GM21786 (cell line): ENCODE measurements at regions not wholly inside any gene's neighbourhood (a gene's known extent, or its start where the extent isn't known, plus 50 kb on each side); places are given as distances from the start of the nearest gene placed in this dataset.
"Not testable (repeated sequence)": the region's sequence is repeated elsewhere in the genome, so short reads cannot be mapped to it uniquely, and the experiment has no call there.

Experiments used
- ATAC-seq: cut with Tn5 transposase; IDR thresholded peaks from one replicate; pipeline ENCODE4 v1.9.1; 2021; ENCODE audit not compliant: unreplicated experiment

- not testable (repeated sequence) for ATAC-seq
These were observed 1353.9 kb upstream of the CDH18 start for GRCh38 chr5:21341948-21342261.

GRCh38 chr5:21341203-21341947, 1353.4 kb upstream of the CDH18 start:
- ATAC-seq: not testable (repeated sequence)

DNA sequence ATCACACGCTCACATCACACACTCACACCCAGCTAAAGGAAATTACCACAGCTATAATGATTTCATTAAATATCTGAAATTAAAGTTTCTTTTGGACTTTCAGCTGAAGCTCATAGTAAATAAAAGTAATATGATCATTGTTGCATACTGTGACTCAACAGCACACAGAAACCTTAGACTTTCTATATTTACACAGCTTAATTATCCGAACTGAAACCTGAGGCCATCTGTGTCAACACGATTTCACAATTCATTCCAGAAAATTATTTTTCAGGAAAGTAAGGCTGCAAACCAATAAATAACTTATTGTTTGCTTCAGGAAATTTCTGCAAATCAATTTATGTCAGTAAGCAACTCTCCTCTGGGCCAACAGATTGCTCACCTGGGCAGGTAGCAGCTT, 1352.2 kb upstream of the CDH18 start:
- ATAC-seq: not testable (repeated sequence)

- ATAC-seq: not testable (repeated sequence)
These were observed 1348.5 kb upstream of the CDH18 start for GRCh38 chr5:21336478-21336877.

DNA sequence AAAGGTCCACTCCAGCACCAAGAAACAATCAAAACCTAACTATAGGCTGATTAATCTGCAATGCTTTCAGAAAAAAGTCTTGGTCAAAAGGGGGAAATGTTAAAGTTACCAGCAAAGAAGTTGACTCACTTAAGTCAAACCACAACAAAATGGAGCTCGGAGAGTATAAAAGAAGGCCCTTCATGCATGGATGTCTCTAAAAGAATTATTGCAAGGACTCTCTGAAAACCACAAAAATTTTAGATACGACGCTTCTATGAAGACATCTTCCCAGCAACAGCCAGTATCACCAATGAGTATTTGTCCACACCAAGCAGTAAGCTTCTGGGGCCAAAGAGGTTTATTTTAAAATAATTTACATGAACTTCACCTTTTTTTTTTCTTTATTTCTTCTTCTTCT, 1327.4 kb upstream of the CDH18 start:
- not testable (repeated sequence) for ATAC-seq

- not testable (repeated sequence) for ATAC-seq
These were observed 1313.2 kb upstream of the CDH18 start for GRCh38 chr5:21301205-21301604.

GRCh38 chr5:21274361-21274760, 1286.4 kb upstream of the CDH18 start:
- not testable (repeated sequence) for ATAC-seq

GRCh38 chr5:21263361-21263760, 1275.4 kb upstream of the CDH18 start:
- no peak for ATAC-seq

GRCh38 chr5:21254161-21254560, 1266.2 kb upstream of the CDH18 start:
- ATAC-seq: no peak

- no peak for ATAC-seq
These were observed 1257.0 kb upstream of the CDH18 start for GRCh38 chr5:21244982-21245381.

GRCh38 chr5:21238786-21239185, 1250.8 kb upstream of the CDH18 start:
- no peak for ATAC-seq

DNA sequence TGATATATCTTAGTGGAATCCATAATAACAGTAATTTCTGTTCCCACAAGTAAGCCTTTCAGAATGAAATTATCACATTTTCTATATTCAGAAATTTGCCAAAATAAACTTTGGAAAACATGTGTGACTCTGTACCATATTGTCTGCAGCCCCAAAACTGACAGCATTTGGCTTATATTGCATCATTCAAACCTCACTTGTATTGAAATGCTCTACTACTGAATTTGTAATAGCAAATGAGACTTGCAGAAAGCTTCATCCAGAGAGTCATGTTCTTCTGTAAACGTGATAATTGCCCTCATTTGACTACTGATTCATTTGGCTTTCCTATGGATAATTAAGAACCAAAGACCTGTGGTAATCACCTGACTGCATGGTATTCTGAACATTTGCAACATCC, 1249.5 kb upstream of the CDH18 start:
- ATAC-seq: no peak

DNA sequence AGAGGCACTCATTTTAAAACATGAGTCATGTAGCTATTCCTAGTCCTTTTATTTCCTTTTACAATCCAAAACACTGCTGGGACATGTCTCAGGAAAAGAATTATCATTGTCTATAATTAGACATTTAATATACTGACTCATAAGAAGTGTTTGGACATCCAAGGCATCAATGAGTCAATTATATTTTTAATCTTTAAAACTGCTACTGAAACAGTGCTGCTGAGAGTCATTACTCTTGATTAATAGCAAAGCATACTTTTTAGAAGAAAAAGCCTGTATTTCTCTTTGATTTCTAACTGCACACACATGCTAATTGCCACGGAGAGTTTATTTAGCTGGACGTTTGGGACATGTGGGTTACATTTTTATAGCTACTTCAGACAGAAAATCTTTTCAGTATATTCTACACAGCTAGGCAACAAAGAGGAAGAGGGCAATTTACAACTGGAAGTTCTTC, 1249.0 kb upstream of the CDH18 start:
- no peak for ATAC-seq

DNA sequence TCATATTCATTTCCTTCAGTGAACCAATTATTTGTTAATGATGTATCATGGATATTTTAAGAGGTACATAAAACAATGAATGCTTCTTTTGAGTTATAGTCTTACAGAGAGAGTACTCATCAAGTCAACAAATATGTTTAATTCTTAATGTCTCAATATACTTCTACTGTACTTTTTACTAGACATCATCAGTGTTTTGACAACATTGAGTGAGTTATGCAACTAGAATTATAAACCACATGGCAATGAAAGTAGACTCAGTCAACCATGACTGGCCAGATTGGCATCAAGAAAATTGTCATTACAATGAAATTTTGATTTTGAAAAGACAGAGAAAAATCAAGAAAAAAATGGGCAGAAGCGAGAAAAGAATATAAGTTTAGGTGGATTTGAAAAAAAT, 1248.1 kb upstream of the CDH18 start:
- no peak for ATAC-seq

DNA sequence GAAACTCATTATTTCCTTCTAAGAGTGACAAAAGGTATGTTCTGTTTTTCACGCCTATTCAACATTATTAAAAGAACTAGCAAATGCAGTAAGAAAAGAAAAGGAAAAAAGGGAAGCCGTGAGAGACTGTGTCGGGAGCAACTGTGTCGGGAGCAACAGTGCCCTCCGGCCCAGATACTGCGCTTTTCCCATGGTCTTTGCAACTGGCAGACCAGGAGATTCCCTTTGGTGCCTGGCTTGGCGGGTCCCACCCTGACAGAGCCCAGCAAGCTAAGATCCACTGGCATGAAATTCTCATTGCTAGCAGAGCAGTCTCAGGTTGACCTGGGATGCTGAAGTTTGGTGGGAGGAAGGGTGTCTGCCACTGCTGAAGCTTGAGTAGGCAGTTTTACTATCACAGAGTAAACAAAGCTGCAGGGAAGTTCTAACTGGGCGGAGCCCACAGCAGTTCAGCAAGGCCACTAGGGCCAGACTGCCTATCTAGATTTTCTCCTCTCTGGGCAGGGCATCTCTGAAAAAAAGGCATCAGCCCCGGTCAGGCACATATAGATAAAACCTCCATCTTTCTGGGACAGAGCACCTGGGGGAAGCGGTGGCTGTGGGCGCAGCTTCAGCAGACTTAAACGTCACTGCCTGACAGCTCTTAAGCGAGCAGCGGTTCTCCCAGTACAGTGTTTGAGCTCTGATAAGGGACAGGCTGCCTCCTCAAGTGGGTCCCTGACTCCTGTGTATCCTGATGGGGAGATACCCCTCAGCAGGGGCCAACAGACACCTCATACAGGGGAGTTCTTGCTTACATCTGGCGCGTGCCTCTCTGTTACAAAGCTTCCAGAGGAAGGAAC, 1237.4 kb upstream of the CDH18 start:
- ATAC-seq: no peak

DNA sequence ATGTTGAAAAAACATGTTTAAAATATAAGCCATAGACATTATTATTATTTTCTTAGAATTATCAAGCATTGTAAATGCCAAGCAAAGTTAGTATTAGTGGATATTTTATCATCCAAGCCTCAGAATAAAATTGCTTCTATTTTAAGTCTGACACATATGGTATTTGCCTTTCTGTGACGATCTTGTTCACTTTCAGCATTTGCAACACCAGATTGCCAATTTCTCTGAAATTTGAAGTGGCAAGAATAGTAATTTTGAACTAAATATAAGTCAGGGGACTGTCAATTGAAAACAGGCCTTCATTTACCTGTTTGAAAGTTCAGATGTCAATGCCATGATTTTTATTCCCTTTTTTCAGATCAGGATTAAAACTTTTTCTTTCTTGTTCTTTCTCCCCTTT, 1233.6 kb upstream of the CDH18 start:
- no peak for ATAC-seq

GRCh38 chr5:21219966-21220365, 1232.0 kb upstream of the CDH18 start:
- ATAC-seq: no peak

GRCh38 chr5:21219251-21219650, 1231.3 kb upstream of the CDH18 start:
- no peak for ATAC-seq

- ATAC-seq: no peak
These were observed 1224.0 kb upstream of the CDH18 start for GRCh38 chr5:21212026-21212425.

DNA sequence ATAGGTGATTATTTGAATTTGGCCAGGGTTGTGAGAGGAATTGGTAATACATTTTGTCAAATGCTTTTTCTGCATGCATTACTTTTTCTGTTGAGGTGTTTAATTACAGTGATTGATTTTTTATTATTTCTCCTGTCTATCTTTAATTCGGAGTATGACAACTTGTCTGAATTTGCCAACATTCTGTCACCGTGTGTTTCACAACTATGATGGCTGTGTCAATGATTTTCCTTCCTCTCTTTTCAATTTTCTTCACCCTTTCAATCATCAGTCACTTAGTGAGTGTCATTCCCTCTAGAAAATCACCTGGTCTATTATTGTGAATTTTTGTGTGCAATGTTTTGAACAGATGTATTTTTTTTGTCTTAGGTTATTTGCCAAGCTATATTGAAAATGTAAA, 1221.4 kb upstream of the CDH18 start:
- ATAC-seq: no peak

DNA sequence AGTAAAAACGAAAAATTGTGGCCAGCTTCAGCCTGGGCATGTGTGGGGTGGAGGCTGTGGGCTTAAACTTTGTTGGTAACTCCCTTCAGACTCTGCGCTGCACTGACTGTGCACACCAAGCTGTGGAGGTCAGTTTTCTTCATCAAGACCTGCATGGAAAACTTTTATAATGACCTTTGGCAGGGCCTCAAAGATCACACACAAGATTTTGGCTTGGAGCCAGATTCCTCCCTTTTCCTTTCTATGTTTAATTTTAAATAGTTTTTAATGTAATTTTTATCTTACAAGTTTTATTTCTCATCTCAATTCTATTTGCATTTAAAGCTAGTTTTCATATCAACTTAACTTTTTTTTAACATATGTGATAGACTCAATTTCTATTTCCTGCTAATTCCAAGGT, 1211.1 kb upstream of the CDH18 start:
- no peak for ATAC-seq

- ATAC-seq: no peak
These were observed 1207.1 kb upstream of the CDH18 start for GRCh38 chr5:21195145-21195544.
